RWPE2 (cell line): ENCODE measurements at regions not wholly inside any gene's neighbourhood (a gene's known extent, or its start where the extent isn't known, plus 50 kb on each side); places are given as distances from the start of the nearest gene placed in this dataset.
"Not testable (repeated sequence)": the region's sequence is repeated elsewhere in the genome, so short reads cannot be mapped to it uniquely, and the experiment has no call there.

Experiments used
- ATAC-seq: fragments of 200-7000 bp; cut with Tn5 transposase; 3 replicates; pipeline ENCODE4 v1.9.1; 2021; ENCODE audit warnings: low read depth
- DNase-seq: peaks from one replicate; pipeline ENCODE4 v3.0.0-alpha.2; 2020; ENCODE audit warnings: low spot score
- H3K27ac ChIP-seq: fragments of 450-650 bp; 2 replicates; pipeline ENCODE4 v1.5.1; 2017; ENCODE audit warnings: mild to moderate bottlenecking; ENCODE audit not compliant: poor library complexity, severe bottlenecking
- H3K27me3 ChIP-seq: fragments of 250-450 bp; sonication (Bioruptor Pico); 2 replicates; pipeline ENCODE4 v1.5.1; 2021; ENCODE audit warnings: mild to moderate bottlenecking, moderate library complexity; ENCODE audit not compliant: insufficient read depth, poor library complexity, severe bottlenecking
- H3K36me3 ChIP-seq: fragments of 250-450 bp; sonication (Bioruptor Pico); 2 replicates; pipeline ENCODE4 v1.5.1; 2020; ENCODE audit warnings: low read depth, mild to moderate bottlenecking, moderate library complexity
- H3K4me1 ChIP-seq: fragments of 250-450 bp; sonication (Bioruptor Pico); 2 replicates; pipeline ENCODE4 v1.5.1; 2021; ENCODE audit warnings: mild to moderate bottlenecking, moderate library complexity; ENCODE audit not compliant: insufficient read depth, poor library complexity, severe bottlenecking
- H3K4me3 ChIP-seq: fragments of 250-450 bp; sonication (Bioruptor Pico); 2 replicates; pipeline ENCODE4 v1.5.1; 2021; ENCODE audit warnings: mild to moderate bottlenecking, moderate library complexity; ENCODE audit not compliant: severe bottlenecking
- H3K9me3 ChIP-seq: fragments of 250-450 bp; sonication (Bioruptor Pico); 2 replicates; pipeline ENCODE4 v1.5.1; 2021; ENCODE audit warnings: mild to moderate bottlenecking, moderate library complexity; ENCODE audit not compliant: severe bottlenecking
- TF ChIP-seq, protein P1 (sequence below): fragments of 450-650 bp; IDR thresholded peaks from one replicate; pipeline ENCODE4 v1.5.1; 2017; ENCODE audit warnings: mild to moderate bottlenecking, moderate library complexity; ENCODE audit not compliant: poor library complexity, severe bottlenecking

DNA sequence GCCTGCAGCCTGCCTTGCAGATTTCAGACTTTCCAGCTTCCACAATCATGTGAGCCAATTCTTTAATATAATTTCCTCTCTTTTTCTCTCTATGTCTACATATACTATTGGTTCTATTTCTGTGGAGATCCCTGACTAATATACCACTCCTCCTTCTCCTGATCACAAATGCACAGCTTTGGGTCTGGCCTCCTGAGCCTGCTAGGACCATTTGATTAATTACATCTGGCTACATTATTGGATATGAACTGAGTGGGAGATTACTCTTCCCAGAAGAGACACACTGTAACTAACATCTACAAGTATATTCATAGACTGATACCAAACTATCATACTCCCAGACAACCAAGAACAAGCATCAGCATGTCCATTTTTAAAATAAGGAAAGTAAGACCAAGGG, 188.9 kb upstream of the LMCD1 start:
- Histone ChIP-seq H3K27me3 (no peaks in the 10 kb centered on the region), H3K4me3 (no peak overlapping the region), H3K9me3 (peaks cover 3% of the 10 kb centered on the region), H3K4me1 (no peaks in the 10 kb centered on the region), H3K36me3 (no peaks in the 10 kb centered on the region), H3K27ac (no peak overlapping the region)
- ATAC-seq (no peak), DNase-seq (no peak)
- TF ChIP-seq, protein P1, sequence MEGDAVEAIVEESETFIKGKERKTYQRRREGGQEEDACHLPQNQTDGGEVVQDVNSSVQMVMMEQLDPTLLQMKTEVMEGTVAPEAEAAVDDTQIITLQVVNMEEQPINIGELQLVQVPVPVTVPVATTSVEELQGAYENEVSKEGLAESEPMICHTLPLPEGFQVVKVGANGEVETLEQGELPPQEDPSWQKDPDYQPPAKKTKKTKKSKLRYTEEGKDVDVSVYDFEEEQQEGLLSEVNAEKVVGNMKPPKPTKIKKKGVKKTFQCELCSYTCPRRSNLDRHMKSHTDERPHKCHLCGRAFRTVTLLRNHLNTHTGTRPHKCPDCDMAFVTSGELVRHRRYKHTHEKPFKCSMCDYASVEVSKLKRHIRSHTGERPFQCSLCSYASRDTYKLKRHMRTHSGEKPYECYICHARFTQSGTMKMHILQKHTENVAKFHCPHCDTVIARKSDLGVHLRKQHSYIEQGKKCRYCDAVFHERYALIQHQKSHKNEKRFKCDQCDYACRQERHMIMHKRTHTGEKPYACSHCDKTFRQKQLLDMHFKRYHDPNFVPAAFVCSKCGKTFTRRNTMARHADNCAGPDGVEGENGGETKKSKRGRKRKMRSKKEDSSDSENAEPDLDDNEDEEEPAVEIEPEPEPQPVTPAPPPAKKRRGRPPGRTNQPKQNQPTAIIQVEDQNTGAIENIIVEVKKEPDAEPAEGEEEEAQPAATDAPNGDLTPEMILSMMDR: no peak

DNA sequence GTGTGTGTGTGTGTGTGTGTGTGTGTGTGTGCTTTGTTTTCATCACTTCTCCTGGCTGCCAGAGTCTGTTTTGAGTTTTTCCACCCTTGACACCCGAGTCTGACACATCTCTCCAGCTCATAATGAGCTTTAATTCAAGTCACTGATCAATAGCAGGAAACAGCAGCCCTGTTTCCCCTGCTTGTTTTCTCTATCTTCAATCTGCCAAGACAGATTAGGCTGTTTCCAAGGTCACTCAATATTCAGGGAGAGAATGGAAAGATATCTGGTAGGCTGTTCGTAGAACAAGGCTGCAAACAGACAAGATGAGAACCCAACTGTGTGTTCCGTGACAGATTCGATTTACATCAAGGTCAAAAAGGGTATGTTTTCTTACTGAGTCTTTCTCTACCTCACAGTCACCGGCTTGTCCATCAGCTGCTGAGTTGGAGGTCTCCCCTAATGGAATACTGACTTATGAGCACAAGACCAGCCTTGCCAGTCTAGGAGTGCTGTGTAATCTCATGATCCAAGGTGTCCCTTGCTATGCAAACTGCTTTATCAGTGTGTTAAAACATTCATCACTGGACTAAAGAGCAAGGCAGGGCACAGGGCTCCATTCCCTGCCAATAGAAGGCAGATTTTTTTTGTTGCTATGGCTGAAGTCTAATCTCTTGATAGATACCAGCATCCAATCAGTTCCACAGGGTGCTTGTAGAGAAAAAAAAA, 187.9 kb upstream of the LMCD1 start:
- no peak for DNase-seq
- no peaks in the 10 kb centered on the region for H3K36me3 ChIP-seq
- H3K4me3 ChIP-seq: no peak overlapping the region
- peaks cover 3% of the 10 kb centered on the region for H3K9me3 ChIP-seq
- H3K27me3 ChIP-seq: no peaks in the 10 kb centered on the region
- ATAC-seq: no peak
- H3K27ac ChIP-seq: no peak overlapping the region
- TF ChIP-seq, protein P1: no peak
- H3K4me1 ChIP-seq: no peaks in the 10 kb centered on the region

DNA sequence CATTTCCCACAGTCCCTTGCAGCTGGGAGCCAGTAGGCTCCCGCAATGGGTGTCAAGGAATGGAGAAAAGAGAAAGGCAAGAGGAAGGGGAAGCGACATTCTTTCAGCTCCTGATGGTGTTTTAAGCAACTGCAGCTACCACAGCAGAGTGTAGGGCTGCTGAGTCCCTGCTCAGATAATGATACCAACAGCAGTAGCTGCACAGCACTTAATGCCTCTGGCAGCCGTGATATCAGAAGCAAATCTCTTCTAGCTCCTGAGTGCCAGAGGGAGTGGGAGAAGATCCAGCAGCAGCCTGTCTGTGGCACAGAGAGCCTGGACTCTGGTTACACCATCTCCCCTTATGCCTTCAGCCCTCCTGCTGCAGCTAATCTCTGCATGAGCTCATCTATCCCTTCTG, 186.1 kb upstream of the LMCD1 start:
- not testable (repeated sequence) for ATAC-seq, H3K36me3 ChIP-seq, H3K4me3 ChIP-seq, DNase-seq, H3K27ac ChIP-seq, H3K4me1 ChIP-seq, H3K9me3 ChIP-seq, H3K27me3 ChIP-seq

DNA sequence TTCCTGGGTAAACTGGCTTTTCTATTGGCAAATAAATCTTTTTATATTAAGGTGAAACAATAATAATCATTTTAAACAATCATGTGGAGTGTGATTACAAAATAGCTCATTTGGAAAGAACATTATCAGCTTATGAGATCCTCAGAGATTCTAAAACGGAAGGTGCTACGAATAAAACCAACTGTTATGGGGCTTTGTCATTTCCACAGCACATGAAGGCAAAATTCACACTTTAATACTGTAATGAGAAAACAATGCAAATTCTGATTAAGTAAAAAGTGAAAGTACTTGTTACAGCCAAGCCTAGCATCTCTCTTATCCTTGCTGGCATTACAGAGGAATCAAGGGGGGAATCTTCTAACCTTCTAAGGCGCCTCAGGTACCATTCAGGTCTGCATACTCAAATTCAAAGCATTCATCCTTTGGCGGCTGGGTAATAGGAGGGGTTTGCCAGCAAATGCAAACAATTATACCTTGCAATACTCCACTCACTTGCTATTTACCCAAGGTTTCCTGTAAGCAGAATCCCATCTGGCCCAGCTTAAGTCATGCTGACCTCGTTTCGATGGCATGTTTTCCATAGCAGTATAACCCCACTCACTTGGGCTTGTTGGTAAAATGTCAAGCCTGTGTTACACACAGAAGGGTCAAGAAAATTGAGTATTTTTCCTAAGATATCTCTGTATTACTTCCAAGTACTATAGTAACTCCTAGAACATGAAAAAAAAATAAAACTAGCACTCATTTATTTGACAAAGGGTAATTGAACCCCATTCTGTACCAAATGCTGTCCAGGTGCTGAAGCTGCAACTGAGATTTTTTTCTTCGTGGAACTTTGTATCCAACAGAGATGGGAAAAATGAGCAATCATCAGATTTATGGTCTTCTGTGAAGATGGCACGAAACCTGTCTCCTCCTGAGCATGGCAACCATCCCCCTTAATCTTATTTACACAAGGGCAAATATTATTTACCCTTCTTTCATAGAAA, 183.7 kb upstream of the LMCD1 start:
- H3K4me1 ChIP-seq: peaks cover 9% of the 10 kb centered on the region
- H3K27me3 ChIP-seq: no peaks in the 10 kb centered on the region
- no peak overlapping the region for H3K4me3 ChIP-seq
- H3K9me3 ChIP-seq: no peaks in the 10 kb centered on the region
- DNase-seq (no peak), ATAC-seq (peak; percentile 48; the same call in 2 of the 3 replicates)
- H3K36me3 ChIP-seq: no peaks in the 10 kb centered on the region
- TF ChIP-seq, protein P1: no peak
- H3K27ac ChIP-seq: no peak overlapping the region

DNA sequence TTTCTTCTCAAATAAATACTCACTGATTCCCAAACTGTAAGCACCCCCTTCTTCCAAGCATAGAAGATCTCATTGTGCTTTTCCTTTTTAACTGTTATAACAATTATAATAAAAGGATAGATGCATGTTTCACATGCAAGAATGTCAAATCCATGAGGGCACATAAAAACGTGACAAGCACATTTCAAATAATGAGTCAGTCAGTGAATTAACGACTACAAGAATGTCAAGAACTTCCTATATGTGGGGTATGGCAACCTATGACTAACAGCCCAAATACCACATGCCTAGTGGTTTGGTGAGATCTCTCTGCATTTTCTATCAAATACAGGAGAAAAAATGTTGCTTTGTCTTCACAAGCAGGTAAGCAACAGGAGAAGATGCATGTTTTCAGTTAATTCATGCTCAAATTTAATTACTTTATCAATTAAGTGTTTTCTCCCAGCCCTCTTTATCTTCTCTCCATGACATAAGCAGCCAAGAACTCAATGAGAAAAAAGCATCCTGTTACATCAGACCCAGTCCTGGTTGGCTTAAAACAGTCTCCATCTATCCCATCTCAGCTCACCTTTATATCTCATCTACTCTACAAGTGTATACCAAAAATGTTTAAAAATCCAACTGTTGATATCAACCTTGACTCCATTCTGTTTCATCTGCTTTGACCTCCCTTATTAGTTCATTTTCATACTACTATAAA, 181.5 kb upstream of the LMCD1 start:
- no peaks in the 10 kb centered on the region for H3K9me3 ChIP-seq
- H3K4me1 ChIP-seq: peaks cover 9% of the 10 kb centered on the region
- no peaks in the 10 kb centered on the region for H3K27me3 ChIP-seq
- peak overlapping the region; percentile 34 for H3K27ac ChIP-seq
- TF ChIP-seq, protein P1: no peak
- peak; percentile 80 for ATAC-seq
- no peaks in the 10 kb centered on the region for H3K36me3 ChIP-seq
- no peak for DNase-seq
- no peak overlapping the region for H3K4me3 ChIP-seq
